Dermis blood vessel endothelial cell (primary cell): ENCODE measurements at regions not wholly inside any gene's neighbourhood (a gene's known extent, or its start where the extent isn't known, plus 50 kb on each side); places are given as distances from the start of the nearest gene placed in this dataset.
A peak's percentile ranks its signal among the peaks of the same experiment; 100 is the strongest.

Experiments used
- DNase-seq: peaks from one replicate; pipeline ENCODE4 v3.0.0; 2010

- no peak for DNase-seq
These were observed 176.7 kb downstream of the NUAK1 start for GRCh38 chr12:105961821-105962671.

GRCh38 chr12:105967038-105967776 is 171.5 kb downstream of the NUAK1 start:
- peak; percentile 10 for DNase-seq

GRCh38 chr12:105968025-105968424 is 170.7 kb downstream of the NUAK1 start:
- no peak for DNase-seq

GRCh38 chr12:105970885-105971284 is 167.9 kb downstream of the NUAK1 start:
- DNase-seq, result no peak

- no peak for DNase-seq
These were observed 164.0 kb downstream of the NUAK1 start for GRCh38 chr12:105974738-105975137.

- no peak for DNase-seq
These were observed 163.4 kb downstream of the NUAK1 start for GRCh38 chr12:105975351-105975750.

GRCh38 chr12:105977236-105977635 is 161.5 kb downstream of the NUAK1 start:
- no peak for DNase-seq

GRCh38 chr12:105977652-105978051 is 161.1 kb downstream of the NUAK1 start:
- no peak for DNase-seq

GRCh38 chr12:105978276-105978675 is 160.5 kb downstream of the NUAK1 start:
- DNase-seq, result no peak

- no peak for DNase-seq
These were observed 160.1 kb downstream of the NUAK1 start for GRCh38 chr12:105978686-105979085.

GRCh38 chr12:105980085-105980484 is 158.7 kb downstream of the NUAK1 start:
- DNase-seq, result no peak

- DNase-seq, result no peak
These were observed 158.2 kb downstream of the NUAK1 start for GRCh38 chr12:105980533-105980932.

GRCh38 chr12:105982022-105982421 is 156.7 kb downstream of the NUAK1 start:
- no peak for DNase-seq

GRCh38 chr12:105983622-105984320 is 155.0 kb downstream of the NUAK1 start:
- DNase-seq, result no peak

GRCh38 chr12:105985383-105985782 is 153.4 kb downstream of the NUAK1 start:
- no peak for DNase-seq

GRCh38 chr12:105986779-105987684 is 151.7 kb downstream of the NUAK1 start:
- DNase-seq, result no peak

- no peak for DNase-seq
These were observed 151.1 kb downstream of the NUAK1 start for GRCh38 chr12:105987685-105988035.

GRCh38 chr12:105992849-105993740 is 145.7 kb downstream of the NUAK1 start:
- DNase-seq, result peak; percentile 33

- DNase-seq, result no peak
These were observed 144.8 kb downstream of the NUAK1 start for GRCh38 chr12:105993766-105994555.

- no peak for DNase-seq
These were observed 142.8 kb downstream of the NUAK1 start for GRCh38 chr12:105995961-105996431.
